DMS153 treated with DMSO at 0.1 percent for 48 hours (cell line): ENCODE measurements at regions not wholly inside any gene's neighbourhood (a gene's known extent, or its start where the extent isn't known, plus 50 kb on each side); places are given as distances from the start of the nearest gene placed in this dataset.

Source experiments
- DNase-seq: peaks from one replicate; lab custom pipeline; 2025; ENCODE audit not compliant: unreplicated experiment; lab: John Stamatoyannopoulos, UW

DNA sequence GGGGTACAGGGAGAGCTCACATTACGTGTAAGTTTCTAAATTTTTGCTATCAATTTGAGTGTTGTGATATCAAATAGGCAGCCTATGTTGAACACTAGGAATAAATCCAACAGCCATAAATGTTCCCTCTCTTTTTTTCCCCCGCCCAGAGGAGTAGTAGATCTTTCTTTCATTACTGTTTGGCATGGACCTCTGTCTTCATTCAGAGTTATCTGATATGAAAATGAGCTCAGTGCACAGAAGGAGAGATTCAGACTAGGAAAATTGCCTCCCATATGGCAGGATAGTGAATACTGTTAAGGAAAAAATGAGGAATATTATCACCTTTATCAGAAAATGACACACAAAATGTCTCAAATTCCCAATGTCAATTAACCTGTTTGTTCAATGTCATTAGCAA, 110.0 kb upstream of the EYS start:
- no peak for DNase-seq

DNA sequence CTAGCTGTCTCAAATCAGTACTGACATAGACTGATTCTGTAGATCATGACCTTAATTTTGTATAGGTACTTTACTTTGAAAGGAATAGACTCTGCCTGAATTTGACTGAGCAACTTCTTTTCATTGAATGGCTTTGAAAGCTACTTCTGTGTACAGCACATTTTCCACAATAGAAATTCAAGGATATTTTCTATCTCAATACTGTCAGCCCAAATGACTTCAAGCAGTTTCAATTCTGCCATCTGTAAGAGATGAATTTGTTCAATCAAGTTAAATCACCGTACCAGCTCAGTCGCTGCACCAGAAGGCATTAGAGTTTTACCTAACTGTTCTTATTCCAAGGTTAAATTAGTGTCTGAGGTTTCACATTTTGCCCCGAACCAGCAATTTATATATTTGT, 107.0 kb upstream of the EYS start:
- DNase-seq, result no peak

DNA sequence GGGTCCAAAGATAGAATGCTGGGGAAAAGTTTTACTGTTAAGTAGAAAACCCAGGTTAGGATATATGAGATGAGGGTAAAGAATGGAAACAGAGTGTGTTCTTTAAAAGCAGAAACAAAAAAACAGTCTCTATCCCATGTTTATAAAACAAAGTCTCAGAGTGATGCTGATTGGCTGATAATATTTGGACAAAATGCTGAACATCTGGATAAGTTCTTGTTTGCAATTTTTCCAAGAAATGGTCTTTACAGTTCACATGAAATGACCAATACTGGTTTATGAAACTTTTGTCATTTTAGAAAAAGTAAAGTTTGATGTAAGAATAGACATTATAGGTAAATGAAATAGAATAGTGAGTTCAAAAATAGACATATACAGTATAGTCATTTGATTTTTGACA, 96.2 kb upstream of the EYS start:
- no peak for DNase-seq

DNA sequence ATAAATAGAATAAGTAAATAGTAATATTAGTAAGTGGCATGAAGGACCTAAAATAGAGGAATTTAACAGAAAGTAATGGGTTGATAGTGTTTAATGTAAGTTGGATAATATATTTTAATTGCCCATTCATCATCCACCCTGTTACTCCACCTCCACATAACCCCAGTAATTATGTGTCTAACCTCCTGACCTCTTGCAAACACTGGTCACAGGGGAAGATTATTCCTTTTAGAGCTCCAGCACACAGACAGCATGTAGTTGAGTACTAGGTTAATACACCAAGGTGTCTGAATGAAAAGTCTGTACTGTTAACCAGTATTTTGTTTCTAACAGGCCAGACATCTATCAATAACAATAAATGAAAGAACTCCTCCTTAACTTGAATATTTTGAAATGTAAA, 92.4 kb upstream of the EYS start:
- no peak for DNase-seq

DNA sequence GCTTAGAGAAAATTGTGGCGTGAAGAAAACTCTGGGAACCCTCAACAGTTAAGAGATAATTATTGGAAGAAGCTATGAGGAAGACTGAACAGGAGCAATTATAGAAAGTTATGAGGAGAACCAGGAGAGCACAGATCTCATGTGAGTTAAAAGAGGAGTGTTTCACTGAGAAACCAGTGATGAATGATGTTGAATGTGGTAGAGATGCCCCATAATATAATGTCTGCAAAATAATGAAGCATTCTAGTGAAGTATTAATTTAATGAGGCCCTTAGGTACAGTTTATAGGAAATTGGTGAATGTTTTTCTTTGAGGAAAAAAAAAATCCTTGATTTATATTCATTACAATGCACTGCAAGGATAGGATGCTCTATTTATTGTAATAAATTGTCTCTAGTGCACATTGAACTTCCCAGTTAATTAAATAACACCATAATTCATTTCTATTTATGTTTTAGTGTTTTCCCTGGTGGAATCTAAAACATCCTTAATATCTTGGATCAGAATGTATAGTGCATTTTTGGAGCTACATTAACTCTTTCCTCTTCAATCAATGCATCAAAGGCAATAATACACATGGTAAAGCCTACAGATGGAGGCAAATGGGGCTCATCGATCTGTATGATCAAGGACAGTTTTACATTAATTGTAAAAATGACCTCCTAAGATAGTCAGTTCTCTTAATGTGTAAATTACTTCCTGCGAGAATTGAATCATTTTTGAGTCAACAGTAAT, 91.4 kb upstream of the EYS start:
- no peak for DNase-seq

DNA sequence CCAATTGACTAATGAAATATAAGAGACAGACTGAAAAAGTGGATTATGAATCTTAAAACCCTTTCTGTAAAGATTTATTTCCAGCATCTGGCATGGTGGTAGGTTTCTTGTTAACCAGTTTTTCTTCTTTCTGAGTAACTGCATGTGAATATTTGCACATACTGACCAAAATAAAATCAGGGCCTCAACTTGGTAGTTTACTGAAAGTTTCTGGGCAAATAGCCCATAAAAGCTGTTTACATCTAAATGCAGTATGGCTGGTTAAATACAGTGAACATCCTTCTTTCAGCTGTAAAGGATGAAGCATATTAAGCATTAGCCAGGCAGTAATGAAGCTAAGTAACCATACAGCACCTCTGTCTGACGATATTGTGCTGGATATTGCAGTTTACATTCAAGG, 83.6 kb upstream of the EYS start:
- no peak for DNase-seq

DNA sequence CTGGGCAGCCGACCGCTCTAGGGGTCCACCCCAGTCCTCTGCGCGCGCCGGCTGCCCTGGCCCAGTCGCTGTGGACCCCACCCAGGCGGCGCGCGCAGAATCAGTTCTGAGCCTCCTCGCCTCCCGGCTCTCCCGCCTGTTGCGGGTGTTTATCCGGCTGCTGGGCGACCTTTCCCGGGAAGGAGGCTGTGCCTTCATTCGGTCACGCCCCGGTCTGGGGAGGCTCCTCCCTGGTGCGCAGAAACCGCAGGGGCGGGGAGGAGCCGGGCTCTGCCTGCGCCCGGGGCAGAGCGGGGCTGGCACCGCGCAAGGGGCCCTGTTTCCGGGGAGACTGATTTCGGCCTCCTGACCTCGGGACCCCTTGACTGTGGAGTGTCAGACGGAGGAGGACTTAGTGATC, 80.8 kb upstream of the EYS start:
- DNase-seq, result no peak

DNA sequence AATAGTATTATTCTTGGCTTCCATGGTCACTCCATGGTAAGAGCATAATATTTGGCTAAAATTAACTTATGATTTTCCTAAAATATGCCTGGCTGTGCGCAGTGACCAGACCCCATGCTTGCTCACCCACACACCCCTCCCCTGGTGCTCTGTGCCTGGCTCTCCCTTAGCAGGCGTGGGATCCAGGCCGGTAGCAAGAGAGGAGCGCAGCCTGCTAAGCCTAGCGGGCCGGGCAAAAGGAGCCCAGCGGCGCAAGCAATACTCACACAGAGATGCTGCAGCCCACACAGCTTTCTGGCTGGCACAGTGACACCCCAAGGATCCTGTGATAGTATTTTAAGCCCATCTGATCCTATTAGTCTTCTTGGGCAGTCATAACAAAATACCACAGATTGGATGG, 79.8 kb upstream of the EYS start:
- no peak for DNase-seq

DNA sequence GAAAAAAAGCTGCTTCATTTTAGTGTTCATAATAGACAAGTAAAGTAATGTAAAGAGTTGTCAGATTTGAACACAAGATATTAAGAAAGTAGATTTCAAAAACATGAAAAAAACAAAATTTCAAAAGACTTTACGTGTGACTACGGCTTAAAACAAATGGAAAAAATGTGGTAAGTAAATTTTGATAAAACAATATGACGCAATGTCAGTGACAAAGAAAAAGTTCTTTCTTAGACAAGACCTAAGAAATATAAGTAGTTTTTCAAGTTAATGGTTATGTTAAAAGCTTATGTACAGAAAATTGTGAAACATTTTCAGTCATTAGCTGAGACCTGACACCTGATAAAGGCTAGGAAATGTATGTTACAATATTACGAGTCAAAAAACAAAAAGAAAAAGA, 73.7 kb upstream of the EYS start:
- DNase-seq, result no peak

DNA sequence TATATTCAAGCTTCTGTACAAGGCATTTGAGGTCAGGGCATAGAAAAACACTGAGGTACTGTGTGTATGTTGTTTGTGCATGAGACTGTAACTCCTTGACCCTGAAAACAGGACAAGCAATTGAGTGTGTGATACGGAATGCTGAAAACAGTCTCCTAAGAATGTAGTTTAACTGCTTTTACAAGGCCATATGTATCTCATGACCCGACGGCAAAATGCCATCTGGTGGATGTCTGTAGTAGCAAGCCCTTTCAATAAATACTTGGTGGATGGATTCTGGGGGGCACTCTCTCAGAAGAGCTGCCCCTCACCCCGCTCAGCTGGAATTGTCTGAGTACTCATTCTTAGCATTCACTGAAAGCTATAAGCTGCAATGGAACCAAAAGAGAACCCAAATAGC, 69.3 kb upstream of the EYS start:
- no peak for DNase-seq

DNA sequence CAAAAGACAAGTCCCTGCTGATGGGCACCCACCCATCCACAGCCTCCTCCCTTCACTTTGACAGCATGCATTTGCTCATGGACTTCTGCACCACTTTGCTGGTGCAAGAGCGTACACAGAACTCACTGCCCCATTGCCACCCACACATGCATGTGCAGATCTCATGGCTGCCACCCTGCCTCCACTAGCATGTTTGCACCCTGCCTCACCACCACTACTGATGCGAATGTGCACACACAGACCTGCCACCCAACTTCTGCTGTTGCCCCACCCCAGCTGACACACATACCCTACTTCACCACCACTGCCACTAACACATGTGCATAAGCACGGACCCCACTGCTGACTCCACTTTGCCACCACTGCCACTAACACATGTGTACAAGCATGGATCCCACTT, 64.9 kb upstream of the EYS start:
- DNase-seq, result no peak

DNA sequence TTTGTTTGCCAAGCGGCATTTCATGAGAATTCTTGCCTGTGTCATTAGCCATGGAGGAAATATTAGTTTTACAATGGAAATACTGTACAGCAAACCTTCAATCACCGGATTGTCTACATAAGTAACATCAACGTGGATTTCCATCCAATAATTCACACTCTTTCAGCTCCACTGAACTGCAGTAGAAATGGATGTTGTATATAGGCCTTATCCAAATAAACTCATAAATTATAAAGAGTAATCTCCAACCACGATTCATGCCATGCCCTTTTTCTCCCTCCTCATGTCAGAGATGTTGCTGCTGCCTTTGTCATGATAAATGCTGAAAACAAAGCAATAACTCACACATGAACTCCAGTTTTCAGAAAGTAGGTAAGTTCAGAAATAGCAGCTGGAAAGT, 54.9 kb upstream of the EYS start:
- DNase-seq, result no peak

DNA sequence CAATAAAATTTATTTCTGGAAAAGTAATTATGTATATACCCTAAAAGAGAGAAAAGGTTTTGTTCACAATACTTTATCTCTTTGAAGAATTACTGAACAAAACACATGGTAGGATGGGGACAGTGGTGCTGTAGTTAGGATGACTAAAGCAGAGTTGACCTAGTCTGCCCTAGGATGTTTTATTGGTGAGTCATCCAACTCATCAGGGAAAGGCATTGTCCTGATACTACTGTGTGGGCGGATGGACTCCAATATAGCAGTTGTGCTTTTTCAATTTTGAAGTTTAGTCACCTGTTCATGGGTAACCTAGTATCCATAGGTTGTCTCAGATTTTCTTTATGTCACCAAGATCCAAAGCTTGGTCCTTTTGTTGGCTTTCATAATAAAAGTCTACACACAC, 53.3 kb upstream of the EYS start:
- no peak for DNase-seq
